Adrenal gland (tissue), 9 donors: ENCODE measurements at regions not wholly inside any gene's neighbourhood (a gene's known extent, or its start where the extent isn't known, plus 50 kb on each side); places are given as distances from the start of the nearest gene placed in this dataset.
"Not testable (repeated sequence)": the region's sequence is repeated elsewhere in the genome, so short reads cannot be mapped to it uniquely, and the experiment has no call there.

ENCODE experiments used
- DNase-seq, 7 donors: peaks; one replicate each; pipeline ENCODE4 v3.0.0-alpha.2; 2019 to 2020
- H3K27ac ChIP-seq, 5 donors: fragments of 200-600 bp; sonication (generic) in 4 of 5; 1 replicate in 3 of 5; 2 replicates in 2 of 5; pipeline versions ENCODE4 v1.5.1 to v1.8.0; 2016 to 2020; ENCODE audit warnings: mild to moderate bottlenecking in 1 of 5
- H3K27me3 ChIP-seq: fragments of 200-600 bp; 2 replicates; pipeline ENCODE4 v1.8.0; 2021
- H3K36me3 ChIP-seq, 2 donors: fragments of 200-600 bp; replicated peaks in 1 of 2; 1 replicate in 1 of 2; 2 replicates in 1 of 2; pipeline versions ENCODE4 v1.5.1 to v1.8.0; 2018 to 2022
- H3K4me1 ChIP-seq, 2 donors: fragments of 200-600 bp; replicated peaks in 1 of 2; 1 replicate in 1 of 2; 2 replicates in 1 of 2; pipeline versions ENCODE4 v1.5.1 to v1.8.0; 2018 to 2021
- H3K4me3 ChIP-seq, 4 donors: fragments of 200-600 bp; sonication (generic) in 3 of 4; one replicate each; pipeline ENCODE4 v1.5.1; 2016 to 2018
- H3K9me3 ChIP-seq, 3 donors: fragments of 200-600 bp; sonication (generic) in 1 of 3; replicated peaks in 1 of 3; 1 replicate in 2 of 3; 2 replicates in 1 of 3; pipeline versions ENCODE4 v1.5.1 to v1.8.0; 2016 to 2021
- POLR2A ChIP-seq, 2 donors: fragments of 450-650 bp; IDR thresholded peaks; one replicate each; pipeline ENCODE4 v1.6.1; 2017; ENCODE audit warnings: antibody characterized with exemption in 2 of 2, mild to moderate bottlenecking in 2 of 2, moderate library complexity in 1 of 2
- WGBS, 4 donors: extraction: QIAGEN DNeasy Blood & Tissue Kit in 2 of 4; methylation state at CpG; one replicate each; pipeline versions ENCODE4 v1.1.5 to v1.1.7; 2013 to 2017; 5-methylcytosine and 5-hydroxymethylcytosine counted together
- intact Hi-C, 2 donors: fragments of 100-400 bp; cut with DNase I; formaldehyde crosslinking; loops; one replicate each; pipeline versions ENCODE4 v1.14.1 to v1.15.0; 2022 to 2023
- TF ChIP-seq, protein P1 (sequence below), 6 experiments: fragments of 450-650 bp in 4 of 6; fragments of 200-600 bp in 2 of 6; sonication (generic) in 1 of 6; IDR thresholded peaks; 1 replicate in 5 of 6; 2 replicates in 1 of 6; pipeline versions ENCODE4 v1.5.1 to v1.8.0; 2016 to 2021; ENCODE audit warnings: antibody characterized with exemption in 6 of 6, mild to moderate bottlenecking in 2 of 6, moderate library complexity in 1 of 6
- donor health status: healthy with polysubstance abuse.
- donor health status: Bipolar disorder and iron deficiency.
- donor health status: DM: yes; HTN: yes; CAD: no.
- donor health status: DM: no; HTN: no; CAD: no.
- donor health status: DM: no; HTN: no; CAD: no.

DNA sequence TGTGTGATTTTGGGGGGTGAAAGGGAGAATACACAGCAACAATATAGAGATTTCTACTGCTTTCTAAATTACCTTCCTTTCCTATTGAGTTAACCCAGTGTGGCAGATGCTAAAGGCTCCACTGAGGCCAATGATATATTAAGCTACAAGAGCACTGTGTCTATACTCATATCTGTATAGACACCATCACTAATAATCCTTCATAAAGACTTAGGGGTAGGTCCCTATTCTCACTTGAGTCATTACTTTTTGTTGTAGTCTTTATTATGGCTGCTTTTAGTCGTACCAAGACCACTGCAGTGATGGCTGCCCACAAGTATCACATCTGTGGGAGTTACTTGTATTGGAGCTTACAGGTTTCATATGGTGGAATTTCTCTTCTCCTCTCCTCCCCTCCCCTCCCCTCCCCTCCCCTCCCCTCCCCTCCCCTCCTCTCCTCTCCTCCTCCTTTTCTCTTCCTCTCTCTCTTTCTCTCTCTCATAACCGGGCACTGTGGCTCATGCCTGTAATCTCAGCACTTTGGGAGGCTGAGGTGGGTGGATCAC is 637.6 kb downstream of the ADCYAP1 start:
- Histone ChIP-seq H3K27ac (no peak overlapping the region), H3K4me3 (no peak overlapping the region), H3K36me3 (no peaks in the 10 kb centered on the region), H3K27me3 (no peaks in the 10 kb centered on the region), H3K4me1 (no peaks in the 10 kb centered on the region), H3K9me3 (no peaks in the 10 kb centered on the region)
- no peak for TF ChIP-seq POLR2A (IDR thresholded peaks at IDR 0.05)
- TF ChIP-seq, protein P1, sequence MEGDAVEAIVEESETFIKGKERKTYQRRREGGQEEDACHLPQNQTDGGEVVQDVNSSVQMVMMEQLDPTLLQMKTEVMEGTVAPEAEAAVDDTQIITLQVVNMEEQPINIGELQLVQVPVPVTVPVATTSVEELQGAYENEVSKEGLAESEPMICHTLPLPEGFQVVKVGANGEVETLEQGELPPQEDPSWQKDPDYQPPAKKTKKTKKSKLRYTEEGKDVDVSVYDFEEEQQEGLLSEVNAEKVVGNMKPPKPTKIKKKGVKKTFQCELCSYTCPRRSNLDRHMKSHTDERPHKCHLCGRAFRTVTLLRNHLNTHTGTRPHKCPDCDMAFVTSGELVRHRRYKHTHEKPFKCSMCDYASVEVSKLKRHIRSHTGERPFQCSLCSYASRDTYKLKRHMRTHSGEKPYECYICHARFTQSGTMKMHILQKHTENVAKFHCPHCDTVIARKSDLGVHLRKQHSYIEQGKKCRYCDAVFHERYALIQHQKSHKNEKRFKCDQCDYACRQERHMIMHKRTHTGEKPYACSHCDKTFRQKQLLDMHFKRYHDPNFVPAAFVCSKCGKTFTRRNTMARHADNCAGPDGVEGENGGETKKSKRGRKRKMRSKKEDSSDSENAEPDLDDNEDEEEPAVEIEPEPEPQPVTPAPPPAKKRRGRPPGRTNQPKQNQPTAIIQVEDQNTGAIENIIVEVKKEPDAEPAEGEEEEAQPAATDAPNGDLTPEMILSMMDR (IDR thresholded peaks at IDR 0.05): no peak
- WGBS, 4 donors: 75 to 79% (median 77%) methylated on average over 2 of the region's 2 CpGs
- DNase-seq: no peak
- intact Hi-C loops: no loop called here

DNA sequence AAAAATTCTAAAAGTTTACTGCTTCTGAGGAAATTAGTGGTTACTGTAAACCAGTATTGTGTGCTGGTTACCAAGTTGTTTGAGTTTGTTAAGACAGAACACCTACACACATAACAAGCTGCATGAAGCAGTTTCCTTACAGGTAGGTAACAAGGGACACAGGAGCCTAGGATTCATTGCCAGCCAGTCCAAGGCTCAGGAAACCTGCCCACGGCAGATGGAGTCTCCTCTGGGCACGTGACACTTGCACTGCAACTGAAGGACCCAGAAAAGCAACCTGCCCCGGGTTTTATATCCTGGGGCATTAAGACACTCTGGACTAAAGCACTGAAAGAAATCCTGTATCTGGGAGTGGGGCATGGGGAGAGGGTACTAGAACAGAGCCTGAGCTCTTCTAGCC is 639.3 kb downstream of the ADCYAP1 start:
- H3K27ac ChIP-seq: no peak overlapping the region
- H3K4me3 ChIP-seq: no peak overlapping the region
- no peak for TF ChIP-seq POLR2A (IDR thresholded peaks at IDR 0.05)
- TF ChIP-seq, protein P1 (IDR thresholded peaks at IDR 0.05): no peak
- WGBS, 4 donors: 53 to 70% (median 68%) methylated on average over 2 to 3 of the region's 3 CpGs
- no peaks in the 10 kb centered on the region for H3K4me1 ChIP-seq
- DNase-seq: no peak
- intact Hi-C loops: no loop called here
- no peaks in the 10 kb centered on the region for H3K36me3 ChIP-seq
- no peaks in the 10 kb centered on the region for H3K9me3 ChIP-seq
- H3K27me3 ChIP-seq: no peaks in the 10 kb centered on the region

DNA sequence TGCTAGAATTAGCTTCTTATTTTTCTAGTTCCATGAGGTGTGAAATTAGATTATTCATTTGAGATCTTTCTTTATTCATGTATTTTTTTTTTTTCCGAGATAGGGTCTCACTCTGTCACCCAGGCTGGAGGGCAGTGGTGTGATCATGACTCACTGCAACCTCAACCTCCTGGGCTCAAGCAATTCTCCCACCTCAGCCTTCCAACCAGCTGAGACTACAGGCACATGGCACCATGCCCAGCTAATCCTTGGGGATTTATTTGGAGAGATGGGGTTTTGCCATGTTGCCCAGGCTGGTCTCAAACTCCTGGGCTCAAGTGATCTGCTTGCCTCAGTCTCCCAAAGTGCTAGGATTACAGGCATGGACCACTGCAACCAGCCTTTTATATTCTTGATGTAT is 653.0 kb downstream of the ADCYAP1 start:
- H3K36me3 ChIP-seq, H3K9me3 ChIP-seq, H3K27ac ChIP-seq, H3K27me3 ChIP-seq, H3K4me1 ChIP-seq, H3K4me3 ChIP-seq, DNase-seq, intact Hi-C loops: not testable (repeated sequence)
- 55 to 76% (median 67%) methylated on average over 1 of the region's 1 CpG for whole genome bisulfite sequencing, 4 donors

DNA sequence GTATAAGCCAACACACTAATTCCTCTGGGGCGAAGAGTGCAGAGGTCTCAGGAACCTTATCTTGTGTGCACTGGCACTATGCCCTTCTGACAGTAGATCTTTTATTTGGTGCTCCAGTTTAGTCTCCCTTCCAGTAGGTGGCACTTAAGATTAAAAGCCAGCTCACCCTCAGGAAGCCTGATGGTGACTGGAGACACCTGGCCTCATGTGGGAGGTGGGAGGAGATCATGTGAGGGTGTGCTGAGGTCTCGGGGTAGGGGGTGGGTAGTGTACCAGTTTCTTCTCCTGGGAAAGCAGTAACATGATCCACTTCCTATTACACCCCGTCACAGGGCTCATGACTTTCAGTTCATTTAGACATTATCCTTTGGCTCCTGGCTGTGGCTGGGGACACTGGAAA is 654.9 kb downstream of the ADCYAP1 start:
- no peak overlapping the region for H3K27ac ChIP-seq
- TF ChIP-seq, protein P1 (IDR thresholded peaks at IDR 0.05): no peak
- no peak for TF ChIP-seq POLR2A (IDR thresholded peaks at IDR 0.05)
- H3K4me1 ChIP-seq: no peaks in the 10 kb centered on the region
- intact Hi-C loops: no loop called here
- no peaks in the 10 kb centered on the region for H3K9me3 ChIP-seq
- DNase-seq: peak in 1 of 7 donors; percentile 4
- WGBS, 4 donors: 48 to 75% (median 63%) methylated on average over 3 of the region's 3 CpGs
- H3K36me3 ChIP-seq: no peaks in the 10 kb centered on the region
- no peaks in the 10 kb centered on the region for H3K27me3 ChIP-seq
- H3K4me3 ChIP-seq: no peak overlapping the region

DNA sequence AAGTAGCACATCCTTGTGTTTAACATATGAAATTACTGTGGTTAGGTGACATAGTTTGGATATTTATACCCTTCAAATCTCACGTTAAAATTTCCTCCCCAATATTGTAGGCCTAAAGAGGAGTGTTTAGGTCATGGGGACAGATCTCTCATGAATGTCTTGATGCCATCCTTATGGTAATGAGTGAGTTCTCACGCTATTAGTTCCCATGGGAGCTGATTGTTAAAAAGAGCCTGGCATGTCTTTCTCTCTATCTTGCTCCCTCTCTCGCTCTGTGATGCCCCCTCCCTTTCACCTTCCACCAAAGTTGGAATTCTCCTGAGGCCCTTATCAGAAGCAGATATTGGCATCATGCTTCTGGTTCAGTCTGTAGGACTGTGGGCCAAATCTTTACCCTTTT is 660.1 kb downstream of the ADCYAP1 start:
- WGBS, 4 donors: 61 to 71% (median 65%) methylated on average over 3 of the region's 3 CpGs

More for the DNA sequence above, 660.1 kb downstream of the ADCYAP1 start:
- Histone ChIP-seq H3K27me3 (no peaks in the 10 kb centered on the region), H3K9me3 (no peaks in the 10 kb centered on the region), H3K27ac (no peak overlapping the region), H3K4me3 (no peak overlapping the region), H3K4me1 (no peaks in the 10 kb centered on the region), H3K36me3 (no peaks in the 10 kb centered on the region)
- no peak for DNase-seq
- TF ChIP-seq, protein P1 (IDR thresholded peaks at IDR 0.05): no peak
- TF ChIP-seq POLR2A (IDR thresholded peaks at IDR 0.05): no peak
- intact Hi-C loops: no loop called here
